ENCODE measurements at regions not wholly inside any gene's neighbourhood (a gene's known extent, or its start where the extent isn't known, plus 50 kb on each side); places are given as distances from the start of the nearest gene placed in this dataset.

DNA sequence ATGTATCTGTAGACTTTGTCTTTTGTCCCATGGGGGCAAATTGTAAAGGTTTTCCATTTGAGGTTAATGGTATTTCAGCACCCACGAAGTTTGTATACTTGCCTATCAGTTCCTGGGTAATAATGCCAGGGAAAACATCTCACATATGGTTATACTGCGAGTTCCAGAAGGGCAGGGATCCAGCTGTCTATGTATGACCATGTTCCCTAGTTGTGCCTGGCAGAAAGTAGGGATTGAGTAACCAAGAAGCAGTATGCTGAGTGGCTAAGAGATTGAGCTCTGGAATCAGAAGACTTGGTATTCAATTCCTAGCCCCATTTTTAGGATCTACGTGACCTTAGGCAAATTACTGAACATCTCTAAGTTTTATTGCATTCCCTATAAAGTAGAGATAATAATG, 173.2 kb upstream of the PWP1 start:
- no peak for TF ChIP-seq FOXP2 (optimal IDR thresholded peaks at IDR 0.05; ENCODE audit: borderline replicate concordance, extremely low read depth, extremely low read length, insufficient read depth)
- no peak for TF ChIP-seq POLR2AphosphoS5 (IDR thresholded peaks at IDR 0.05; ENCODE audit: low read depth, low read length)
- TF ChIP-seq, protein P1, sequence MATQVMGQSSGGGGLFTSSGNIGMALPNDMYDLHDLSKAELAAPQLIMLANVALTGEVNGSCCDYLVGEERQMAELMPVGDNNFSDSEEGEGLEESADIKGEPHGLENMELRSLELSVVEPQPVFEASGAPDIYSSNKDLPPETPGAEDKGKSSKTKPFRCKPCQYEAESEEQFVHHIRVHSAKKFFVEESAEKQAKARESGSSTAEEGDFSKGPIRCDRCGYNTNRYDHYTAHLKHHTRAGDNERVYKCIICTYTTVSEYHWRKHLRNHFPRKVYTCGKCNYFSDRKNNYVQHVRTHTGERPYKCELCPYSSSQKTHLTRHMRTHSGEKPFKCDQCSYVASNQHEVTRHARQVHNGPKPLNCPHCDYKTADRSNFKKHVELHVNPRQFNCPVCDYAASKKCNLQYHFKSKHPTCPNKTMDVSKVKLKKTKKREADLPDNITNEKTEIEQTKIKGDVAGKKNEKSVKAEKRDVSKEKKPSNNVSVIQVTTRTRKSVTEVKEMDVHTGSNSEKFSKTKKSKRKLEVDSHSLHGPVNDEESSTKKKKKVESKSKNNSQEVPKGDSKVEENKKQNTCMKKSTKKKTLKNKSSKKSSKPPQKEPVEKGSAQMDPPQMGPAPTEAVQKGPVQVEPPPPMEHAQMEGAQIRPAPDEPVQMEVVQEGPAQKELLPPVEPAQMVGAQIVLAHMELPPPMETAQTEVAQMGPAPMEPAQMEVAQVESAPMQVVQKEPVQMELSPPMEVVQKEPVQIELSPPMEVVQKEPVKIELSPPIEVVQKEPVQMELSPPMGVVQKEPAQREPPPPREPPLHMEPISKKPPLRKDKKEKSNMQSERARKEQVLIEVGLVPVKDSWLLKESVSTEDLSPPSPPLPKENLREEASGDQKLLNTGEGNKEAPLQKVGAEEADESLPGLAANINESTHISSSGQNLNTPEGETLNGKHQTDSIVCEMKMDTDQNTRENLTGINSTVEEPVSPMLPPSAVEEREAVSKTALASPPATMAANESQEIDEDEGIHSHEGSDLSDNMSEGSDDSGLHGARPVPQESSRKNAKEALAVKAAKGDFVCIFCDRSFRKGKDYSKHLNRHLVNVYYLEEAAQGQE (IDR thresholded peaks at IDR 0.05; ENCODE audit: insufficient read depth in 1 of 2, low read depth in 2 of 2, low read length in 2 of 2), result no peak
- TF ChIP-seq TAF1 (IDR thresholded peaks at IDR 0.05; ENCODE audit: borderline replicate concordance, insufficient read depth, low read length), result no peak
- no peak for TF ChIP-seq SIN3A (IDR thresholded peaks at IDR 0.05; ENCODE audit: borderline replicate concordance, insufficient read depth, low read length)

DNA sequence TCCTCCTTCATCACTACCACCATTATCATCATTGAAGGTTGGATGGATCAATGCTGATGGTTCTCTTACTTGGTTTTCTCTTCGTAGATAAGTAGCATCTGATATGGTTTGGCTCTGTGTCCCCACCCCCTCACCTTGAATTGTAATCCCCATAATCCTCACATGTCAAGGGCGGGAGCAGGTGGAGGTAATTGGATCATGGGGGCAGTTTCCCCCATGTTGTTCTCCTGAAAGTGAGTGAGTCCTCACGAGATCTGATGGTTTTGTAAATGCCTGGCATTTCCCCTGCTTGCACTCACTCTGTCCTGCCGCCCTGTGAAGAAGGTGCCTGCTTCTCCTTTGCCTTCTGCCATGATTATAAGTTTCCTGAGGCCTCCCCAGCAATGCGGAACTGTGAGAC, 172.4 kb upstream of the PWP1 start:
- TF ChIP-seq, protein P1 (IDR thresholded peaks at IDR 0.05; ENCODE audit: insufficient read depth in 1 of 2, low read depth in 2 of 2, low read length in 2 of 2), result no peak
- TF ChIP-seq FOXP2 (optimal IDR thresholded peaks at IDR 0.05; ENCODE audit: borderline replicate concordance, extremely low read depth, extremely low read length, insufficient read depth) (no peak), SIN3A (IDR thresholded peaks at IDR 0.05; ENCODE audit: borderline replicate concordance, insufficient read depth, low read length) (no peak), POLR2AphosphoS5 (IDR thresholded peaks at IDR 0.05; ENCODE audit: low read depth, low read length) (no peak), TAF1 (IDR thresholded peaks at IDR 0.05; ENCODE audit: borderline replicate concordance, insufficient read depth, low read length) (no peak)

DNA sequence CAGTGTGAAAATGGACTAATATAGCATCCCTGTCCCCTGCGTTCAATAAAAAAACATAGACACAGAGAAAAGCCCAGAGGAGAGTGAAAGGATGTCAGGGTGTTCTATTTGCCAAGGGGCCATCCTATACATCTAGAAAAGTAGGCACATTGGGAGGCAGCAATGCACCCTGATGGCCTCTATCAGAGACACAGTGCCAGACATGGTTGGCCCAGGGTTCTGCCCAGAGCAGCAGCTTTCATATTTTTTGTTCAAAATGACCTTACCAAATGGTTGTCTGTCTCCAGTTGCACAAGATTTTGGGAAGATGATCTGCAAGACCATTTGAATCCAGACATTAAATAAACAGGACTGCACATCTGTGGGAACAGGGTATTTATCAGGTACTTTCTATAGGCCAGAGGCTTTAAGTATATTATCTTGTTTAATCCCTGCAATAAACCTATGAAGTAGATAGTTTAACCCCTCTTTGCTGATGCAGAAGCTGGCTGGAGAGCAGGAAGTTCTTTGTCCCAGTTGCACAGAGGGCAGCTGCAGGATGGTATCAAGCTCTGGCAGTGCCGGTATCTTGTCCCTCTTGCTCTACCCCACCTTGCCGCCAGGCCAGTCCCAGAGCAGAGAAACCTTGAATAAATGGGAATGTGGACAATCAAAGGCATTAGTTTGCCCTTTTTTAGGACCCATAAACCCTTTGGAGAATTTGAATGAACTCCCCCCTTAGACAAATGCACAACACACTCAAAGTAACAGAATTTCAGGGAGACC, 171.8 kb upstream of the PWP1 start:
- TF ChIP-seq SIN3A (IDR thresholded peaks at IDR 0.05; ENCODE audit: borderline replicate concordance, insufficient read depth, low read length) (no peak), TAF1 (IDR thresholded peaks at IDR 0.05; ENCODE audit: borderline replicate concordance, insufficient read depth, low read length) (no peak), FOXP2 (optimal IDR thresholded peaks at IDR 0.05; ENCODE audit: borderline replicate concordance, extremely low read depth, extremely low read length, insufficient read depth) (no peak), POLR2AphosphoS5 (IDR thresholded peaks at IDR 0.05; ENCODE audit: low read depth, low read length) (no peak)
- TF ChIP-seq, protein P1 (IDR thresholded peaks at IDR 0.05; ENCODE audit: insufficient read depth in 1 of 2, low read depth in 2 of 2, low read length in 2 of 2), result no peak

DNA sequence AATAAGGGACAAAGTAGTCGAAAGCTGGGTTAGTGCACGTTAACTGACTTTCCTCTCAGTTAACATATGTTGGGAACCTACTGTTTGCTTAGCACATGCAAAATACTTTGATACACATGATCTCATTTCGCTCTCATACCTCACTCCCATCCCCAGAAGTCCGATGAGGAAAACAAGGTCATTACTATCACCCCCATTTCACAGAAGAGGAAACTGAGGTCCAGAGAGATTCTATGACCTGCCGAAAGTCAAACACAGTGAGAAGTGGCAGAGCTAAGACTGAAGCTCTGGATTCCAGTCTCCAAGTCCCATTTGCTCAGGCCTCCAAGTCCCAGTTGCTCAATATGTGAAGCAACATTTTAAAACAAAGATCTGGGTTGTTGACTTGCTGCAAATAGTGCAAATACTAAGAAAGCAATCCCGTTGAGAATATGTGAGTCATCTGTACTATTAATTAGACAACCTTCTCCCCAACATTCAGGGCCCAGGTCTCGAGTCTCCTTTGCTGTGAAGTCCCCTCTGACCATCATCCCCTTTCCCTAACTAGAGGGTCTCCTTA, 170.6 kb upstream of the PWP1 start:
- TF ChIP-seq SIN3A (IDR thresholded peaks at IDR 0.05; ENCODE audit: borderline replicate concordance, insufficient read depth, low read length), result no peak
- no peak for TF ChIP-seq FOXP2 (optimal IDR thresholded peaks at IDR 0.05; ENCODE audit: borderline replicate concordance, extremely low read depth, extremely low read length, insufficient read depth)
- TF ChIP-seq TAF1 (IDR thresholded peaks at IDR 0.05; ENCODE audit: borderline replicate concordance, insufficient read depth, low read length), result no peak
- TF ChIP-seq, protein P1 (IDR thresholded peaks at IDR 0.05; ENCODE audit: insufficient read depth in 1 of 2, low read depth in 2 of 2, low read length in 2 of 2), result no peak
- TF ChIP-seq POLR2AphosphoS5 (IDR thresholded peaks at IDR 0.05; ENCODE audit: low read depth, low read length), result no peak
